HG03432 (cell line): ENCODE measurements at regions not wholly inside any gene's neighbourhood (a gene's known extent, or its start where the extent isn't known, plus 50 kb on each side); places are given as distances from the start of the nearest gene placed in this dataset.
A peak's percentile ranks its signal among the peaks of the same experiment; 100 is the strongest.

Experiments
- ATAC-seq: cut with Tn5 transposase; IDR thresholded peaks from one replicate; pipeline ENCODE4 v1.9.1; 2021; ENCODE audit warnings: mild to moderate bottlenecking, moderate library complexity; ENCODE audit not compliant: unreplicated experiment

DNA sequence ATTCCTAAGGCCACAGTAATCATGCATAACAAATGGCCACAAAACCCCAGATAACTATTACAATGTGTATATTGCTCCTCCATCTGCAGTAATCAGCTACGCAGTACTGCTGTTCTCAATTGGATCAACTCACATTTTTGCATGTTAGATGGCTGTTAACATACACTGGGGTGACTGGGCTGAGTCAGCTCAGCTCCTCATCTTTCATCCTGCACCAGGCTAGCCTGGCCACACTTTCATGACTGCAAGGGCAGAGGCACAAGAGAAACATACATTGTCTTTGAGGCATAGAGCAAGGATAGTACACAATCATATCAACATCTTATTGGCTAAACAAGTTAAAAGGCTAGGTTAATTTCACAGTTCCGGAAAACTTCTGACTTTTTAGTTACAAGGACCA is 306.6 kb downstream of the SLC6A15 start:
- no peak for ATAC-seq

DNA sequence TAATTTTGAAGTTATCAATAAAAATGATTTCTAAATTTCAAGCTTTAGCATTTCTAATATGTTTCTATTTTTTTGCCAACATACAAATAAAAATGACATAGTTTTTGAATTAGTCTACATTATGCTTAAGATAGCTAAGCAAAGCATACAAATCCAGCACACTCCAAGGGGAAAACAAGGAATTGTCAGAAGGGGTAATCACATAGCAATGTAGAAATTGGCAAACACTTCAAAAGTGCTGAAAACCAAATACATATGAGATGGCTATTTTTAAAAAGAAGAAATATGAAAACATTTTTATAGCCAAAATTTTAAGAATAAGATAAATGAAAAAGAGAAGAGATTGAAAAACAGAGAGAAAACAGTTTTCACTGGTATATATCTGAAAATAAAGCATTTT is 308.0 kb downstream of the SLC6A15 start:
- no peak for ATAC-seq

GRCh38 chr12:84603484-84604248 is 308.9 kb downstream of the SLC6A15 start:
- no peak for ATAC-seq

- no peak for ATAC-seq
These were observed 311.1 kb downstream of the SLC6A15 start for GRCh38 chr12:84601483-84601882.

DNA sequence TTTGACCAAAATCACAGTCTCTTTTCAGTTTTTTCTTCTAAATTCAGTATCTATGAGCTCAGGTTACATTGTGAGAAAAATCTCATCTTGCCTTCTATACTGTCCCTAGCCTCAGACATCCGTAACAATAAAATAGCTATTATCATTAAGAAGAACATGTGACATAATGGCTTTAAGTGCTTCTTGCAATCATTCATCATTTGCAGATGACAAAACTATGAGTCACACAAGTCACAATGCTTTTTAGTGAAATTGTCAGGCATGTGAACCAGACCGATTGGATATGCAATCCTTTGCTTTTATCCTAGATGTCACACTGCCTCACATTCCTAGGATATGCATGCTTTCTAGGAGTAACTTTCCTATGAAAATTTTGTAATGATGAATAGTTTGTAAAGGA is 313.1 kb downstream of the SLC6A15 start:
- ATAC-seq: no peak

- no peak for ATAC-seq
These were observed 316.3 kb downstream of the SLC6A15 start for GRCh38 chr12:84596266-84596665.

DNA sequence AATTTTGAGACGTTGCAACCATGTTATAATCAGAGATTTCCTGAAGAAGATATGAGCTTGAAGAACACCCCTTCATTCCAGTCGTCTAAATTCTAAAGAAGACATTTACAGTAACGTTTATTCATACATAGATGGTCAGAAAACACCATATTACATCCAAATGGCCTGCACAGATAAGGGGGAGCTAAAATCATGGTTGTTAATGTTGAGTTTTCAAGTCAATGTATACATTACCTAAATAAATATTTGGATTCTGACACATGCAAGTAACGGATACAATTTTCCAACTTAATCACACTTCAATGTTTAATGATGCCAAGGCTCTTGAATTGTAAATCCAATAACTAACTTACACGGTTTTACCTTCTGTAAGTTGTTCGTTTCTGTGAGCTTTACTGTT is 318.4 kb downstream of the SLC6A15 start:
- ATAC-seq: no peak

GRCh38 chr12:84585776-84586395 is 326.7 kb downstream of the SLC6A15 start:
- ATAC-seq: no peak

DNA sequence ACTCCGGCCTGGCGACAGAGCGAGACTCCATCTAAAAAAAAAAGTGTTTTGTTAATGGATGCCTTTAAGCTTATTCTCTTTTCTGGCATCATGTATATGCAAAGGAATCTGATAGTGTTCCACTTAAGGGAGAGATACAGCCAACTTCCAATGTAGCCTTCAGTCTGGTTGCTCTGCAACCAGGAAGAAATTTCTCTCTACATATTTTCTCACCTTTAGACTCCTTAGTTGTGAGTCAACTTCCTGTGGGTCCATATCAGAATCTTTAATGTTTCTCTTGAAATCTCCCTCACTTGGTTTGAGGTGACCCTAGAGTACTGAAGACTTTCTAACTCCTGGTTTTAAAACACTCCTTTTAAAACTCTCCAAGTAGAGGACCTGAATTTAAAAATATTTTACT is 340.4 kb downstream of the SLC6A15 start:
- ATAC-seq: no peak

DNA sequence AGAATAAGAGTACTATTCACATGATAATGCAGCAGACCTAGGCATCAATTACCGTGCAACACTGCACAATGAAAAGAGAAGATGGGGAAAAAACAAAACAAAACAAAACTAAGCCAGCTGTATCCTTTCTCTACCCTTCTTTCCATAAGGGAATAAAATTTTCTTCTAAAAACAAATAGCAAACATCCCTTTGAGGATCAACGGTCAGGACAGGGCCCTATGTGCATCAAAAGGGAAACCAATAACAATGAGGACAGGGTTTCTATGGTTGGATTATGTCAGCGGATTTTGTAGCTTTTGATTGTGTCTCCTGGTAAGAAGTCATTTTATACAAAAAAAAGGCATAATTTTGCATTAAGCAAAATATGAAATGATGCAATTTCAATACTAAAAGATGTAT is 350.3 kb downstream of the SLC6A15 start:
- no peak for ATAC-seq

- ATAC-seq: no peak
These were observed 351.2 kb downstream of the SLC6A15 start for GRCh38 chr12:84561351-84561750.

- no peak for ATAC-seq
These were observed 358.3 kb downstream of the SLC6A15 start for GRCh38 chr12:84554199-84554723.

DNA sequence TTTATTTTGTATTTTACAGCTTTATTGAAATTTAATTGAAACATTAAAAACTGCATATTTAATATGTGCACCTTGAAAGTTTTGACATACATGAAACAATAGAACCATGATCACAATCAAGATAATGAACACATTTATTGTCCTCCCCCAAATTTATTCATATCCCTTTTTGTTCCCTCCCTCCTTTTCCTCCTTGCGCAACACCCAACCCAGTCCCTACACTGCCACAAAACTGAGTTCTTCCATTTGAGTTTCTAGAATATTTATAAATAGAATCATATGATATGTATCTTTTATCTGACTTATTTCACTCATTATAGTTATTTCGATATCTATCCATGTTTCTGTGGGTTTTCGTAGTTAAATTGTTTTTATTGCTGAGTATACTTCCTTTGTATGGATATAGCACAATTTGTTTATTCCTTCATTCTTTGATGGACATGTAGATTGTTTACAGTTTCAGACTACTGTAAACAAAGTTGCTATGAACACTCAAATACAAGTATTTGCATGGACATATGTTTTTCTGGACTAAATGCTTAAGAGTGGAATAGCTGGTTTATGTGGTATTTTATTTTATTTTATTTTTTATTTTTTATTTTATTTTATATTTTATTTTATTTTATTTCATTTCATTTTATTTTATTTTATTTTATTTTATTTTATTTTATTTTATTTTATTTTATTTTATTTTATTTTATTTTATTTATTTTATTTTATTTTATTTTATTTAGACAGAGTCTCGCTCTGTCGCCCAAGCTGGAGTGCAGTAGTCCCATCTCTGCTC is 359.1 kb downstream of the SLC6A15 start:
- no peak for ATAC-seq

DNA sequence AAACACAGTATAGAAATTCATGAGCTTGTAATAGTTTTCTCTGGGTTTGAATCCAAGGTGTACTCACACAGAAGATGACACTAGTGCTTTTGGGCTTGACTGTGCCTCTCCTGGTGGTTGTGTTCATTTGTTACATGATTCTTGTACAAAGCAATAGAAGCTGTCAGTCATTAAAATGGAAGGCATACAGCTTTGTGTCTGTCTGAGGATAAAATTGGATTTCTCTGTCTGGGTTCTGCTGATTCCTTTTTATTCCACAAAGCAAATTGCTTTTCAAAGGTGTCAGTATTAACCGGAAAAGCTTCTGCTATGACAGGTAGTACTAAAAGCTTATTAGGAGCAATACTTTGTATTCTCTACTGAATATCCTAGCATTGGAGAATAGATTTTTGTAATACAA is 361.2 kb downstream of the SLC6A15 start:
- ATAC-seq: no peak

- no peak for ATAC-seq
These were observed 362.1 kb downstream of the SLC6A15 start for GRCh38 chr12:84550518-84550917.

GRCh38 chr12:84542289-84542688 is 370.3 kb downstream of the SLC6A15 start:
- no peak for ATAC-seq

GRCh38 chr12:84537666-84538065 is 374.9 kb downstream of the SLC6A15 start:
- no peak for ATAC-seq

DNA sequence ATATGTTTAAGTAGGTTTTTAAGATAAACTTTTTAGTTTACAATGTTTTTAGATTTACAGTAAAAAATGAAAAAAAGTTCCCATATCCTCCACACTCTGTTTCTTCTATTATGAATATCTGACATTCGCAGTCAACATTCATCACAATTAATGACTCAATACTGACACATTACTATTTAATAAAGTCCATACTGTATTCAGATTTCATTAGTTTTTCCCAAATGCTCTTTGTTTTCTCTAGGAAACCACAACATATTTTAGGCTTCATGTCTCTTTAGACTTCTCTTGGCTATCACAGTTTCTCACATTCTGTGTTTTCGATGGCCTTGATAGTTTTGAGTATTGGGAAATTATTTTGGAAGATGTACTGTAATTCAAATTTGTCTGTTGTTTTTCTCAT is 399.8 kb downstream of the SLC6A15 start:
- ATAC-seq: no peak

DNA sequence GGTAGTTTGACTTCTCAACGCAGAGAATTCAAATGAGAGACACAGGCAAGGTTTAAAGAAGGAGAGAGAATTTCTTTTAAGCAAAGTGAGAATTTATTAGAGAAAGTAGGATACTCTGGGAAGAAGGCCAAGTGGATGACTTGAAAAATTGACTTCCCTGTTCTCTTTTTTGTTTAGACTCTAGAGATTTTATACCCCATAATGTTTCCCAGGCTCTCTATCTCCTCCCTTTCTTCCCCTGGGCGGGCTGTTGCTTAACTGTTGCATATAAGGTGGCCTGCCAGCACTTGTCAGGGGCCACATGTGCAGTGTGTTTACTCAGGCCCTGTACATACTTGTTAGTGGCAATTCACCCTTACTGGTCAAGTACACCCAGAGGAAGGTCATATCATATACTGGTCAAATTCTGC is 403.7 kb downstream of the SLC6A15 start:
- no peak for ATAC-seq

DNA sequence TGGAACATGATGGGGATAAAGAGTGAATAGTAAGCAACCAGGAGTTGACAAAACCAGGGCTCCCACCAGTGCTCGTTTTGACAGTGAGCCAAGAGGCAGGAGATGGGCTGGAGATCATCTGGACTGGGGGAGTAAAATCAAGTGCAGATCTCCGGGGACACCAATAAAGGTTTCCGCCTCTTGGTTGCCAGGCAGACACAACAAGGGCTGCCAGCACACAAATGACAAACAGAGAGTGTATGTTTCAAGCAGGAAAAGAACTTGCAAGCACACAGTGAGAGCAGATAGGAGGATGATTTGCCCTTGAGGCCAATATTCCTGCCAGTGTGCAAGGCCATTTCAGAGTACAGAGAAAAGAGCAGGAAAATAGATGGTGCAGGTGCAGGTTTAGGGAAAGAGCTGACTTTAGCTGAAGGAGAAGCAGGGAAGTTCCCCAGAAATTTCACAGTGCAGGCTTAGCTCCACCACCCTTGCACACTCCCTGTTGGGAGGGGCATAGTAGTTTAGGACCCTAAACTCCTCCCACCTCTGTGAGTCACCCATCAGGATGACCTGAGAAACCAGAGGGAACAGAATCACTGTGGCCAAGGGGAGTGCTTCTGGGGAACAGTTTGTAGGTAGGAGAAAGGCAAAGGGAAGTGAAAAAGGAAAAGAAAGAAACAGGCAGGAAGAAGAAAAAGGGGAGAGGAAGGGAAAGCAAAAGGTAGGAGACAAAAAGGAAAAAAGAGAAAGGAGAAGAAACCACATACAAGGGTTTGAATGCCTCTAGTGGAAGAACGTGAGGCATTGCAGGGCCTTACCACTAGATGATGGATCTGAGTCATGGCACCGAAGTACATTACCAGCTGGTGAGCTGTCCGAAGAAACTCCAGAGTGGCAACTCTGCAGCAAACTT is 404.4 kb downstream of the SLC6A15 start:
- peak; percentile 85 for ATAC-seq

DNA sequence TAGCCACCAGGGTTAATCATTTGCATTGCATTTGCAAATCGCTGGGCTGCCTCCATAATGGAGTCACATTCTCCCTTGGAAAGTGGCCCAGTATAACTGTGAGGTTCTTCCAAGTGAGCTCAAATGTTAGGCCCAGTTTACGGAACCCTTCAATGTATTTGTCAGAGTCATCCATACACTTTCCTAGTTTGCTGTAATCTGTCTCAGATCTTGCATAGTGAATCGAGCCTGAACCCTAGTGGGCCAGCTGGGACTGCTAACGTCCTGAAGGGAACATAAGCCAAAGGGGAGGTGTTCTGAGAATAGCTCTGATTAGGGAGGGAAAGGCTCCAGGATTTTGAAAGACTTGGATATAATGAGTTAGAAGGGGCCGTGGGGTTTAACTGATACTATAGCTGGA is 406.3 kb downstream of the SLC6A15 start:
- no peak for ATAC-seq
